ENCODE measurements at regions not wholly inside any gene's neighbourhood (a gene's known extent, or its start where the extent isn't known, plus 50 kb on each side); places are given as distances from the start of the nearest gene placed in this dataset.

DNA sequence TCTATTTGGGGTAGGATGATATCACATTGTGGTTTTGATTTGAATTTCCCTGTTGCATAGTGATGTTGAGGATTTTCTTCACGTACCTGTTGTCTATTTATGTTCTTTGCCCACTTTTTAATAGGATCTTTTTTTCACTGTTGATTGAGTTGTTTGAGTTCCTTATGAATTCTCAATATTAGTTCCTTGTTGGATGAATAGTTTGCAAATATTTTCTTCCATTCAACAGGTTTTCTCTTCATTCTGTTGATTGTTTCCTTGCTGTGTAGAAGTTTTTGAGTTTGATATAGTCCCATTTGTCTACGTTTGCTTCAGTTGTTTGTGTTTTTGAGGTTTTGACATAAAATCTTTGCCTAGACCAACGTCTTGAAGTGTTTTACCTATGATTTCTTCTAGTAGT is 369.5 kb upstream of the CAMK1G start:
- TF ChIP-seq, protein P1, sequence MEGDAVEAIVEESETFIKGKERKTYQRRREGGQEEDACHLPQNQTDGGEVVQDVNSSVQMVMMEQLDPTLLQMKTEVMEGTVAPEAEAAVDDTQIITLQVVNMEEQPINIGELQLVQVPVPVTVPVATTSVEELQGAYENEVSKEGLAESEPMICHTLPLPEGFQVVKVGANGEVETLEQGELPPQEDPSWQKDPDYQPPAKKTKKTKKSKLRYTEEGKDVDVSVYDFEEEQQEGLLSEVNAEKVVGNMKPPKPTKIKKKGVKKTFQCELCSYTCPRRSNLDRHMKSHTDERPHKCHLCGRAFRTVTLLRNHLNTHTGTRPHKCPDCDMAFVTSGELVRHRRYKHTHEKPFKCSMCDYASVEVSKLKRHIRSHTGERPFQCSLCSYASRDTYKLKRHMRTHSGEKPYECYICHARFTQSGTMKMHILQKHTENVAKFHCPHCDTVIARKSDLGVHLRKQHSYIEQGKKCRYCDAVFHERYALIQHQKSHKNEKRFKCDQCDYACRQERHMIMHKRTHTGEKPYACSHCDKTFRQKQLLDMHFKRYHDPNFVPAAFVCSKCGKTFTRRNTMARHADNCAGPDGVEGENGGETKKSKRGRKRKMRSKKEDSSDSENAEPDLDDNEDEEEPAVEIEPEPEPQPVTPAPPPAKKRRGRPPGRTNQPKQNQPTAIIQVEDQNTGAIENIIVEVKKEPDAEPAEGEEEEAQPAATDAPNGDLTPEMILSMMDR (conservative IDR thresholded peaks at IDR 0.05; ENCODE audit: low read length): no peak
- no peak for TF ChIP-seq EZH2phosphoT487 (IDR thresholded peaks at IDR 0.05; ENCODE audit: borderline replicate concordance, low read depth, low read length)
- H3K4me2 ChIP-seq (ENCODE audit: low read length): no peak overlapping the region
- no peaks in the 10 kb centered on the region for H3K9me2 ChIP-seq (ENCODE audit: insufficient read depth, low read length)
- CTCF ChIA-PET (ENCODE audit: unreplicated experiment): no interaction called here
- H2AFZ ChIP-seq (ENCODE audit: low read length): no peak overlapping the region
- BruUV-seq (replicated peaks): no TSS peak
- intact Hi-C loops (cut with micrococcal nuclease; ENCODE audit: unreplicated experiment): no loop called here
- POLR2A ChIA-PET: no interaction called here
- H3K4me3 ChIP-seq (ENCODE audit: low read depth, low read length, poor library complexity, severe bottlenecking): no peak overlapping the region
- H3K4me1 ChIP-seq (ENCODE audit: insufficient read depth, low read length, poor library complexity, severe bottlenecking): no peaks in the 10 kb centered on the region
- no peaks in the 10 kb centered on the region for H3K36me3 ChIP-seq (ENCODE audit: insufficient read depth, low read length)
- no peaks in the 10 kb centered on the region for H3K79me2 ChIP-seq (ENCODE audit: insufficient read depth, low read depth, low read length)
- H3K27ac ChIP-seq (ENCODE audit: low read depth, low read length, poor library complexity, severe bottlenecking): no peak overlapping the region
- H4K20me1 ChIP-seq (ENCODE audit: insufficient read depth, low read length): no peaks in the 10 kb centered on the region
- no peak for DNase-seq (ENCODE audit: low spot score)
- no peaks in the 10 kb centered on the region for H3K9me3 ChIP-seq (ENCODE audit: low read length)

DNA sequence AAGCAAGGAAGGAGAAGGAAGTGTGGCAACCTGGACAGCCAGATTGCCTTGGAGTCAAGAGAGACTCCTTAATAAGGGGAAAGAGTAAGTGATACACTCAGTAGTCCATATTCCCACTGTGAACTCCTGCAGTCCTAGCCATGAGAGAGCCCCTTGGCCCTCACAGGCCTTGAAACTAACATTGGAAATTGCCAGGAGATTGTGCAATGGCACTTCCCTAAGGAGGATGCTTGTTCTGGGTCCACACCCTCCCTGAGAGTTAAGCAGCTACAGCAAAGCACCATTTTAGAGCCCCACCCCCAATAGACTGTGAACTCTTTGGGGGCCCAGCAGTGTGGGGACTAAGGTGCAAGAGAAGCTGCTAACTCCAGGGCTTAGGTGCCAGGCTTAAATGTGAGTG is 367.7 kb upstream of the CAMK1G start:
- Histone ChIP-seq H3K36me3 (ENCODE audit: insufficient read depth, low read length) (no peaks in the 10 kb centered on the region), H3K4me2 (ENCODE audit: low read length) (no peak overlapping the region), H2AFZ (ENCODE audit: low read length) (no peak overlapping the region), H3K9me2 (ENCODE audit: insufficient read depth, low read length) (no peaks in the 10 kb centered on the region), H3K79me2 (ENCODE audit: insufficient read depth, low read depth, low read length) (no peaks in the 10 kb centered on the region), H4K20me1 (ENCODE audit: insufficient read depth, low read length) (no peaks in the 10 kb centered on the region), H3K9me3 (ENCODE audit: low read length) (no peaks in the 10 kb centered on the region), H3K4me1 (ENCODE audit: insufficient read depth, low read length, poor library complexity, severe bottlenecking) (no peaks in the 10 kb centered on the region), H3K27ac (ENCODE audit: low read depth, low read length, poor library complexity, severe bottlenecking) (no peak overlapping the region), H3K4me3 (ENCODE audit: low read depth, low read length, poor library complexity, severe bottlenecking) (no peak overlapping the region)
- intact Hi-C loops (cut with micrococcal nuclease; ENCODE audit: unreplicated experiment): no loop called here
- POLR2A ChIA-PET: no interaction called here
- CTCF ChIA-PET (ENCODE audit: unreplicated experiment): interaction anchor here (0.6 kb wide), 1 partner anchor 250 kb away, joined by 4 read pairs; no protein-coding TSS in a partner anchor
- no TSS peak for BruUV-seq (replicated peaks)
- DNase-seq (ENCODE audit: low spot score): no peak
- no peak for TF ChIP-seq EZH2phosphoT487 (IDR thresholded peaks at IDR 0.05; ENCODE audit: borderline replicate concordance, low read depth, low read length)

DNA sequence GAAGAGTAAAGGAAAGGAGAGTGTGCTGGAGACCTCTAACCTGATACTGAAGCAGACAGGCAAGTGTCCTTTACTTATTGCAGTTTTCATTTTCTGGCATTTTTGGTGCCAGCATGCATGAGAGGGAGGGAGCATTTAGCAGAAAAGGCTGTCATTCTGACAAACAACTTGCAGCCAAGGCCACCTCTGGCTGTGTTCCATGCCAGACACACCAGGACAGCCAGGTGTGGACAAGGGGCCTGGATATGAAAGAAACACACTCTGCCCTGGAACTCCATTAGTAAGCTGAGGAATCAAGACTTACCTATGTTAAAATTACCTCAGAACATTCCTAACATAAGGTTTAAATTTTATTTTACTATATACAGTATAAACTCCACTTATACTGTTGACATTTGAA is 365.4 kb upstream of the CAMK1G start:
- H3K9me3 ChIP-seq (ENCODE audit: low read length): no peaks in the 10 kb centered on the region
- DNase-seq (ENCODE audit: low spot score): no peak
- no peak overlapping the region for H3K4me2 ChIP-seq (ENCODE audit: low read length)
- H3K79me2 ChIP-seq (ENCODE audit: insufficient read depth, low read depth, low read length): no peaks in the 10 kb centered on the region
- H4K20me1 ChIP-seq (ENCODE audit: insufficient read depth, low read length): no peaks in the 10 kb centered on the region
- H3K27ac ChIP-seq (ENCODE audit: low read depth, low read length, poor library complexity, severe bottlenecking): no peak overlapping the region
- H3K9me2 ChIP-seq (ENCODE audit: insufficient read depth, low read length): no peaks in the 10 kb centered on the region
- no peak overlapping the region for H3K4me3 ChIP-seq (ENCODE audit: low read depth, low read length, poor library complexity, severe bottlenecking)
- TF ChIP-seq EZH2phosphoT487 (IDR thresholded peaks at IDR 0.05; ENCODE audit: borderline replicate concordance, low read depth, low read length): no peak
- POLR2A ChIA-PET: no interaction called here
- CTCF ChIA-PET (ENCODE audit: unreplicated experiment): no interaction called here
- no peak overlapping the region for H2AFZ ChIP-seq (ENCODE audit: low read length)
- no peaks in the 10 kb centered on the region for H3K4me1 ChIP-seq (ENCODE audit: insufficient read depth, low read length, poor library complexity, severe bottlenecking)
- intact Hi-C loops (cut with micrococcal nuclease; ENCODE audit: unreplicated experiment): no loop called here
- no TSS peak for BruUV-seq (replicated peaks)
- H3K36me3 ChIP-seq (ENCODE audit: insufficient read depth, low read length): no peaks in the 10 kb centered on the region

DNA sequence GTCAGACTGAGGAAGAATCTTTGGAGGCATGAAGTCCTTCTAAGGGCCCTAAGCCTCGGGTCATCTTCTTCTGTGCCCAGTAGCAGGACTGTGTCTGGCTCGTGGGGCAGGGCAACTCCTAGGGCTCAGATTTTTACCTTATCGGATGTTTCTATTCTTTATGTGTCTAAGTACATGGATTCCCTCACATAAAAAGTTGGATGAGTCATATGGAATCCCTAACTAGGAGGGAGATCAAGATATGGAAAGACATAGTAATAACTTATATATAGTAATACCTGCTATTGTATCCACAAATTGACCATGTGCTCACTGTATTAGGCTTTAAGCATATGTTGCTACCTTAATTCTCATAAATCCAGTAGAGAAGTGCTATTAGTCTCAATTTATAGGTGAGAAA is 364.5 kb upstream of the CAMK1G start:
- Histone ChIP-seq H3K9me3 (ENCODE audit: low read length) (no peaks in the 10 kb centered on the region), H2AFZ (ENCODE audit: low read length) (no peak overlapping the region), H3K79me2 (ENCODE audit: insufficient read depth, low read depth, low read length) (no peaks in the 10 kb centered on the region), H3K9me2 (ENCODE audit: insufficient read depth, low read length) (no peaks in the 10 kb centered on the region), H3K4me2 (ENCODE audit: low read length) (no peak overlapping the region), H3K27ac (ENCODE audit: low read depth, low read length, poor library complexity, severe bottlenecking) (no peak overlapping the region), H3K36me3 (ENCODE audit: insufficient read depth, low read length) (no peaks in the 10 kb centered on the region), H4K20me1 (ENCODE audit: insufficient read depth, low read length) (no peaks in the 10 kb centered on the region), H3K4me1 (ENCODE audit: insufficient read depth, low read length, poor library complexity, severe bottlenecking) (no peaks in the 10 kb centered on the region), H3K4me3 (ENCODE audit: low read depth, low read length, poor library complexity, severe bottlenecking) (no peak overlapping the region)
- POLR2A ChIA-PET: no interaction called here
- CTCF ChIA-PET (ENCODE audit: unreplicated experiment): no interaction called here
- BruUV-seq (replicated peaks): no TSS peak
- DNase-seq (ENCODE audit: low spot score): no peak
- intact Hi-C loops (cut with micrococcal nuclease; ENCODE audit: unreplicated experiment): no loop called here
- TF ChIP-seq, protein P1 (conservative IDR thresholded peaks at IDR 0.05; ENCODE audit: low read length): no peak
- TF ChIP-seq EZH2phosphoT487 (IDR thresholded peaks at IDR 0.05; ENCODE audit: borderline replicate concordance, low read depth, low read length): no peak
